IMR-90 (cell line): ENCODE measurements at regions not wholly inside any gene's neighbourhood (a gene's known extent, or its start where the extent isn't known, plus 50 kb on each side); places are given as distances from the start of the nearest gene placed in this dataset.
"Not testable (repeated sequence)": the region's sequence is repeated elsewhere in the genome, so short reads cannot be mapped to it uniquely, and the experiment has no call there.

Experiments used
- ATAC-seq: fragments of 200-7000 bp; cut with Tn5 transposase; 2 replicates; pipeline ENCODE4 v1.9.1; 2020; ENCODE audit warnings: low read depth, mild to moderate bottlenecking, moderate library complexity
- BruUV-seq: library from RNA; stranded (reverse); fragments of 400-500 nt; replicated peaks from 2 replicates; lab custom pipeline; 2021; lab: Mats Ljungman, UMichigan
- CTCF ChIA-PET: fragments of 300-600 bp; formaldehyde crosslinking; extraction: SDS; loops from one replicate; lab custom pipeline; 2021; ENCODE audit warnings: antibody characterized with exemption; lab: Yijun Ruan, JAX
- POLR2A ChIA-PET: fragments of 300-600 bp; sonication (Branson Sonifier 250); formaldehyde crosslinking; loops from one replicate; lab custom pipeline; 2022; ENCODE audit warnings: antibody characterized with exemption; ENCODE audit not compliant: unreplicated experiment; lab: Charles Lee
- DNase-seq: peaks from one replicate; pipeline ENCODE4 v3.0.0; 2013
- H2AFZ ChIP-seq: replicated peaks from 2 replicates; pipeline ENCODE3; 2013; ENCODE audit warnings: low read length, mild to moderate bottlenecking; ENCODE audit not compliant: poor library complexity
- H2AK5ac ChIP-seq: 2 replicates; pipeline ENCODE4 v1.6.1; 2013; ENCODE audit warnings: low read depth, low read length, inconsistent platforms
- H2AK9ac ChIP-seq: replicated peaks from 2 replicates; pipeline ENCODE3; 2013; ENCODE audit warnings: mild to moderate bottlenecking, low read depth, low read length, moderate library complexity; ENCODE audit not compliant: poor library complexity
- H2BK120ac ChIP-seq: 2 replicates; pipeline ENCODE4 v1.6.1; 2013; ENCODE audit warnings: low read depth, low read length, inconsistent platforms
- H2BK15ac ChIP-seq: 3 replicates; pipeline ENCODE4 v1.6.1; 2013; ENCODE audit warnings: low read depth, low read length, inconsistent platforms
- H2BK20ac ChIP-seq: 2 replicates; pipeline ENCODE4 v1.6.1; 2013; ENCODE audit warnings: low read depth, mild to moderate bottlenecking, inconsistent platforms, low read length, moderate library complexity
- H2BK5ac ChIP-seq: 2 replicates; pipeline ENCODE4 v1.6.1; 2013; ENCODE audit warnings: mild to moderate bottlenecking, low read depth, low read length, inconsistent platforms; ENCODE audit not compliant: poor library complexity, severe bottlenecking
- H3K14ac ChIP-seq: replicated peaks from 2 replicates; pipeline ENCODE4 v1.6.1; 2013; ENCODE audit warnings: low read depth, low read length, inconsistent platforms
- H3K18ac ChIP-seq: 2 replicates; pipeline ENCODE4 v1.6.1; 2013; ENCODE audit warnings: low read depth, low read length, control low read depth
- H3K23ac ChIP-seq: 2 replicates; pipeline ENCODE4 v1.6.1; 2013; ENCODE audit warnings: low read depth, low read length, inconsistent platforms
- H3K27ac ChIP-seq: 2 replicates; pipeline ENCODE4 v1.5.1; 2013; ENCODE audit warnings: mild to moderate bottlenecking, control low read depth, low read length; ENCODE audit not compliant: insufficient read depth
- H3K27me3 ChIP-seq: 2 replicates; pipeline ENCODE4 v1.6.1; 2013; ENCODE audit warnings: low read length; ENCODE audit not compliant: control insufficient read depth, insufficient read depth
- H3K36me3 ChIP-seq: 2 replicates; pipeline ENCODE4 v1.6.1; 2013; ENCODE audit warnings: low read length, mixed read lengths; ENCODE audit not compliant: control insufficient read depth, insufficient read depth
- H3K4ac ChIP-seq: 2 replicates; pipeline ENCODE4 v1.6.1; 2013; ENCODE audit warnings: low read depth, low read length, inconsistent platforms
- H3K4me1 ChIP-seq: 2 replicates; pipeline ENCODE4 v1.6.1; 2013; ENCODE audit warnings: low read length, mixed read lengths; ENCODE audit not compliant: control insufficient read depth, insufficient read depth
- H3K4me2 ChIP-seq: 2 replicates; pipeline ENCODE4 v1.6.1; 2013; ENCODE audit warnings: low read depth, mild to moderate bottlenecking, control low read depth, low read length, moderate library complexity
- H3K4me3 ChIP-seq: 2 replicates; pipeline ENCODE4 v1.5.1; 2013; ENCODE audit warnings: low read depth, mild to moderate bottlenecking, control low read depth, low read length, moderate library complexity; ENCODE audit not compliant: insufficient read depth
- H3K56ac ChIP-seq: 2 replicates; pipeline ENCODE4 v1.6.1; 2013; ENCODE audit warnings: low read length, inconsistent platforms; ENCODE audit not compliant: insufficient read depth; ENCODE audit errors: extremely low read depth
- H3K79me1 ChIP-seq, 2 experiments: 2 replicates each; pipeline ENCODE4 v1.6.1; 2013; ENCODE audit warnings: low read length in 2 of 2, inconsistent platforms in 1 of 2, low read depth in 1 of 2
- H3K9ac ChIP-seq: 2 replicates; pipeline ENCODE4 v1.6.1; 2013; ENCODE audit warnings: low read depth, low read length, control low read depth
- H3K9me1 ChIP-seq: 2 replicates; pipeline ENCODE4 v1.6.1; 2013; ENCODE audit warnings: low read length, inconsistent platforms; ENCODE audit not compliant: insufficient read depth
- H3K9me3 ChIP-seq: 2 replicates; pipeline ENCODE4 v1.6.1; 2013; ENCODE audit warnings: low read length; ENCODE audit not compliant: control insufficient read depth, insufficient read depth
- H4K20me1 ChIP-seq: 2 replicates; pipeline ENCODE4 v1.6.1; 2013; ENCODE audit warnings: low read length, inconsistent platforms; ENCODE audit not compliant: insufficient read depth
- H4K5ac ChIP-seq: 2 replicates; pipeline ENCODE4 v1.6.1; 2013; ENCODE audit warnings: mild to moderate bottlenecking, low read depth, low read length, control low read depth
- H4K8ac ChIP-seq, 2 experiments: 2 replicates each; pipeline ENCODE4 v1.6.1; 2013; ENCODE audit warnings: low read depth in 2 of 2, low read length in 2 of 2, control low read depth in 1 of 2, inconsistent platforms in 1 of 2
- H4K91ac ChIP-seq: 2 replicates; pipeline ENCODE4 v1.6.1; 2013; ENCODE audit warnings: low read depth, low read length, inconsistent platforms; ENCODE audit not compliant: insufficient read depth
- CTCF ChIP-seq: conservative IDR thresholded peaks from 2 replicates; pipeline ENCODE4 v1.5.1; 2012; ENCODE audit warnings: mild to moderate bottlenecking, low read depth, low read length, improper control_type of control experiment
- MAFK ChIP-seq: IDR thresholded peaks from 2 replicates; pipeline ENCODE4 v1.6.1; 2012; ENCODE audit warnings: low read depth, low read length, improper control_type of control experiment
- NFE2L2 ChIP-seq: fragments of 150-350 bp; IDR thresholded peaks from 2 replicates; pipeline ENCODE4 v1.6.1; 2016; ENCODE audit warnings: low read depth, mild to moderate bottlenecking, low read length
- POLR2A ChIP-seq: IDR thresholded peaks from 2 replicates; pipeline ENCODE4 v1.6.1; 2012; ENCODE audit warnings: mild to moderate bottlenecking, low read depth, low read length
- RCOR1 ChIP-seq: IDR thresholded peaks from 2 replicates; pipeline ENCODE4 v1.6.1; 2012; ENCODE audit warnings: mild to moderate bottlenecking, low read length, improper control_type of control experiment; ENCODE audit not compliant: insufficient replicate concordance
- USF2 ChIP-seq: fragments of 150-350 bp; IDR thresholded peaks from 2 replicates; pipeline ENCODE4 v1.6.1; 2017; ENCODE audit warnings: mild to moderate bottlenecking, antibody characterized with exemption, low read length, low read depth
- WGBS, 2 experiments: methylation state at CpG; one replicate each; pipeline versions ENCODE4 v1.1.5 to v1.1.7; 2013; ENCODE audit warnings: missing lambda C conversion rate in 2 of 2; ENCODE audit not compliant: insufficient read length in 1 of 2; ENCODE audit errors: extremely low coverage in 2 of 2; 5-methylcytosine and 5-hydroxymethylcytosine counted together
- dilution Hi-C: fragments of 300-500 bp; cut with HindIII; formaldehyde crosslinking; loops from one replicate; pipeline ENCODE4 v1.14.3; 2018; ENCODE audit warnings: low sequenced_read_pairs; ENCODE audit not compliant: unreplicated experiment
- in situ Hi-C: fragments of 300-500 bp; cut with MboI; formaldehyde crosslinking; loops from 3 replicates; pipeline ENCODE4 v1.14.3; 2019; ENCODE audit warnings: low sequenced_read_pairs, inconsistent platforms, mixed read lengths
- intact Hi-C: fragments of 100-400 bp; cut with micrococcal nuclease; formaldehyde crosslinking; loops from 2 replicates; pipeline ENCODE4 v1.10.0; 2022

- H3K56ac ChIP-seq, result no peak overlapping the region
- H2BK20ac ChIP-seq, result no peak overlapping the region
- in situ Hi-C loops, result no loop called here
- no peak overlapping the region for H4K91ac ChIP-seq
- no peak overlapping the region for H2BK120ac ChIP-seq
- H3K9me1 ChIP-seq, result no peaks in the 10 kb centered on the region
- BruUV-seq, result no TSS peak
- H2AK5ac ChIP-seq, result no peak overlapping the region
- H3K18ac ChIP-seq, result no peak overlapping the region
- DNase-seq (no peak), ATAC-seq (no peak)
- no peak overlapping the region for H3K9ac ChIP-seq
- no peak overlapping the region for H2AK9ac ChIP-seq
- H3K4ac ChIP-seq, result no peak overlapping the region
- no peak overlapping the region for H3K23ac ChIP-seq
- intact Hi-C loops, result no loop called here
- no peaks in the 10 kb centered on the region for H4K20me1 ChIP-seq
- dilution Hi-C loops, result no loop called here
- no peak overlapping the region for H4K8ac ChIP-seq
- H4K5ac ChIP-seq, result no peak overlapping the region
- no peak overlapping the region for H3K14ac ChIP-seq
- H3K27ac ChIP-seq, result no peak overlapping the region
- no CpG with 5 or more reads among the region's 3 CpGs for WGBS, 2 experiments
- no peaks in the 10 kb centered on the region for H3K79me1 ChIP-seq
- no peaks in the 10 kb centered on the region for H3K36me3 ChIP-seq
- no peak overlapping the region for H3K4me2 ChIP-seq
- TF ChIP-seq MAFK, result no peak
- no peak for TF ChIP-seq POLR2A
- no peak for TF ChIP-seq RCOR1
- TF ChIP-seq CTCF, result no peak
- no peak for TF ChIP-seq NFE2L2
- no peak for TF ChIP-seq USF2
- no peak overlapping the region for H2AFZ ChIP-seq
- H3K4me1 ChIP-seq, result no peaks in the 10 kb centered on the region
- H3K9me3 ChIP-seq, result peaks cover 10% of the 10 kb centered on the region
- H2BK5ac ChIP-seq, result no peak overlapping the region
- CTCF ChIA-PET, result no interaction called here
- no peak overlapping the region for H3K4me3 ChIP-seq
- H2BK15ac ChIP-seq, result no peak overlapping the region
- POLR2A ChIA-PET, result no interaction called here
- H3K27me3 ChIP-seq, result no peaks in the 10 kb centered on the region
These were observed 251.6 kb upstream of the FAM78B start for GRCh38 chr1:166418344-166418933.

GRCh38 chr1:166422586-166422985, 255.8 kb upstream of the FAM78B start:
- DNase-seq, H2BK15ac ChIP-seq, POLR2A ChIA-PET, H2AK5ac ChIP-seq, BruUV-seq, H3K27ac ChIP-seq, H3K4me2 ChIP-seq, H3K36me3 ChIP-seq, dilution Hi-C loops, H2BK20ac ChIP-seq, H4K91ac ChIP-seq, H2BK5ac ChIP-seq, intact Hi-C loops, H3K4me1 ChIP-seq, in situ Hi-C loops, H3K23ac ChIP-seq, H3K4ac ChIP-seq, H2AK9ac ChIP-seq, H3K27me3 ChIP-seq, H4K5ac ChIP-seq, H3K9me1 ChIP-seq, H3K4me3 ChIP-seq, H3K79me1 ChIP-seq, H3K56ac ChIP-seq, H3K14ac ChIP-seq, ATAC-seq, H4K8ac ChIP-seq, H2BK120ac ChIP-seq, CTCF ChIA-PET, H3K9ac ChIP-seq, H2AFZ ChIP-seq, H4K20me1 ChIP-seq, H3K18ac ChIP-seq: not testable (repeated sequence)
- no CpG with 5 or more reads among the region's 4 CpGs for WGBS, 2 experiments
- H3K9me3 ChIP-seq, result peaks cover 10% of the 10 kb centered on the region
